Muscle layer of colon (tissue), 2 donors: ENCODE measurements at regions not wholly inside any gene's neighbourhood (a gene's known extent, or its start where the extent isn't known, plus 50 kb on each side); places are given as distances from the start of the nearest gene placed in this dataset.

Experiments used
- H3K27ac ChIP-seq: one replicate; pipeline ENCODE4 v1.7.0; 2013; ENCODE audit warnings: low read depth, mild to moderate bottlenecking, low read length, moderate library complexity
- H3K27me3 ChIP-seq, 2 donors: one replicate each; pipeline ENCODE4 v1.7.0; 2013; ENCODE audit warnings: low read length in 2 of 2, mild to moderate bottlenecking in 2 of 2; ENCODE audit not compliant: insufficient read depth in 2 of 2, control insufficient read depth in 1 of 2
- H3K36me3 ChIP-seq: one replicate; pipeline ENCODE4 v1.7.0; 2013; ENCODE audit warnings: mild to moderate bottlenecking, low read length; ENCODE audit not compliant: insufficient read depth
- H3K4me1 ChIP-seq: one replicate; pipeline ENCODE4 v1.7.0; 2013; ENCODE audit warnings: mild to moderate bottlenecking, low read length; ENCODE audit not compliant: insufficient read depth
- H3K4me3 ChIP-seq, 2 donors: one replicate each; pipeline ENCODE4 v1.7.0; 2013; ENCODE audit warnings: low read length in 2 of 2, low read depth in 1 of 2, mild to moderate bottlenecking in 1 of 2, moderate library complexity in 1 of 2
- H3K9ac ChIP-seq: one replicate; pipeline ENCODE4 v1.7.0; 2013; ENCODE audit warnings: low read length
- H3K9me3 ChIP-seq: one replicate; pipeline ENCODE4 v1.7.0; 2013; ENCODE audit warnings: mild to moderate bottlenecking, low read length
- donor health status: abdominal sarcoma.
- donor health status: Adenocarcinoma of cecum.

GRCh38 chr6:163984124-163984936, 569.8 kb downstream of the QKI start:
- Histone ChIP-seq H3K4me3 (no peak overlapping the region), H3K9me3 (no peaks in the 10 kb centered on the region), H3K9ac (no peak overlapping the region), H3K27ac (no peak overlapping the region), H3K36me3 (no peaks in the 10 kb centered on the region), H3K27me3 (no peaks in the 10 kb centered on the region), H3K4me1 (no peaks in the 10 kb centered on the region)

DNA sequence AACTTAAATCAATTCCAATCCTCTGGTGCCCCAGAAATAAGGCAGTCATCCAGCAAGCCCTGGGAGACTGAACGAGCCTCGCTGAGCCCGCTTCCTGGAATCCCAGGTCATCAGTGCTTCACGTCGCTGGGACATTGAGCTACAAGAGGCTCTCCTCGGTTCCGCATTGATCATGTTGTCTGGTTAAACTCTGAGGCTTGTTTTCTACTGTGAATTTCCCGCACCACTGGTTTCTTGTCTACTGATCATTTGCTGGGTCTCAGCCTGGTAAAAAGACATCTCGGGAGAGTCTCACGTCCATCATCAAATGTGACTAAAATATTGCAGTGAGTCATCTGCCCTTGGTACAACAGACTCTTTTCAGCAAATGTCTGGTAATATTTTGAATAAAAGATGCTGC, 569.2 kb downstream of the QKI start:
- no peaks in the 10 kb centered on the region for H3K27me3 ChIP-seq
- H3K4me3 ChIP-seq = no peak overlapping the region
- no peaks in the 10 kb centered on the region for H3K4me1 ChIP-seq
- H3K9me3 ChIP-seq = no peaks in the 10 kb centered on the region
- no peaks in the 10 kb centered on the region for H3K36me3 ChIP-seq
- no peak overlapping the region for H3K27ac ChIP-seq
- H3K9ac ChIP-seq = no peak overlapping the region

- no peak overlapping the region for H3K9ac ChIP-seq
- no peaks in the 10 kb centered on the region for H3K4me1 ChIP-seq
- H3K27ac ChIP-seq = no peak overlapping the region
- H3K27me3 ChIP-seq = no peaks in the 10 kb centered on the region
- H3K4me3 ChIP-seq = no peak overlapping the region
- H3K36me3 ChIP-seq = no peaks in the 10 kb centered on the region
- H3K9me3 ChIP-seq = no peaks in the 10 kb centered on the region
Measured at GRCh38 chr6:163974322-163974721, 559.8 kb downstream of the QKI start.

GRCh38 chr6:163971841-163972838, 557.6 kb downstream of the QKI start:
- Histone ChIP-seq H3K9me3 (no peaks in the 10 kb centered on the region), H3K9ac (no peak overlapping the region), H3K27ac (no peak overlapping the region), H3K27me3 (no peaks in the 10 kb centered on the region), H3K4me1 (no peaks in the 10 kb centered on the region), H3K4me3 (no peak overlapping the region), H3K36me3 (no peaks in the 10 kb centered on the region)

GRCh38 chr6:163970846-163971564, 556.5 kb downstream of the QKI start:
- Histone ChIP-seq H3K4me1 (peaks cover 6% of the 10 kb centered on the region), H3K9me3 (no peaks in the 10 kb centered on the region), H3K27ac (no peak overlapping the region), H3K4me3 (no peak overlapping the region), H3K27me3 (no peaks in the 10 kb centered on the region), H3K9ac (no peak overlapping the region), H3K36me3 (no peaks in the 10 kb centered on the region)

- Histone ChIP-seq H3K4me1 (peaks cover 40% of the 10 kb centered on the region), H3K27me3 (no peaks in the 10 kb centered on the region), H3K27ac (no peak overlapping the region), H3K9me3 (no peaks in the 10 kb centered on the region), H3K4me3 (no peak overlapping the region), H3K9ac (no peak overlapping the region), H3K36me3 (no peaks in the 10 kb centered on the region)
Measured at GRCh38 chr6:163965426-163966348, 551.2 kb downstream of the QKI start.

GRCh38 chr6:163964789-163965188, 550.3 kb downstream of the QKI start:
- Histone ChIP-seq H3K9me3 (no peaks in the 10 kb centered on the region), H3K27me3 (no peaks in the 10 kb centered on the region), H3K4me3 (no peak overlapping the region), H3K4me1 (peaks cover 40% of the 10 kb centered on the region), H3K9ac (no peak overlapping the region), H3K27ac (no peak overlapping the region), H3K36me3 (no peaks in the 10 kb centered on the region)

GRCh38 chr6:163963205-163964120, 548.9 kb downstream of the QKI start:
- Histone ChIP-seq H3K9me3 (no peaks in the 10 kb centered on the region), H3K27me3 (no peaks in the 10 kb centered on the region), H3K4me1 (peaks cover 40% of the 10 kb centered on the region), H3K36me3 (no peaks in the 10 kb centered on the region), H3K27ac (peak overlapping the region; percentile 42), H3K9ac (no peak overlapping the region), H3K4me3 (no peak overlapping the region)

GRCh38 chr6:163962627-163963117, 548.2 kb downstream of the QKI start:
- Histone ChIP-seq H3K27ac (no peak overlapping the region), H3K9ac (no peak overlapping the region), H3K9me3 (no peaks in the 10 kb centered on the region), H3K4me3 (no peak overlapping the region), H3K36me3 (no peaks in the 10 kb centered on the region), H3K4me1 (peaks cover 40% of the 10 kb centered on the region), H3K27me3 (no peaks in the 10 kb centered on the region)

DNA sequence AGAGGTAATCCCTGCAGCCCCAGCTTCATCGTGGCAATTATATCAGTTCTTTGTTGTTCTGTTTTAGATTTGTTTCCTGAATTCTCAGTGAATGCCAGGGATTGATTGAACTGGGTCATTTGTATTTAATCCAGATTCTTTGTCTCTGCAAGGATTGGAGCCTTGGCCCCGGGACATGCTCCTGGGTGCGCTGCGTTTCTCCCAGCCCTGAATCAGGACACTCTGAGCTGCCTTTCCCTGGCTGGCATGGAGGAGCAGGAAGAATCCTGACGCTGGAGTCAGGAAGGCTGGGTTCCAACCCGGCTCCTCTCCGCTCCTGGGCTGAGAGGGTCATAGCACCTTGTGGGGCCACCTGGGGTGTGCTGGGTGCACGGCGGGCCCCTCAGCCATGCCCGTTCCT, 545.6 kb downstream of the QKI start:
- H3K4me1 ChIP-seq = peaks cover 25% of the 10 kb centered on the region
- no peak overlapping the region for H3K27ac ChIP-seq
- no peak overlapping the region for H3K9ac ChIP-seq
- H3K9me3 ChIP-seq = no peaks in the 10 kb centered on the region
- H3K27me3 ChIP-seq = no peaks in the 10 kb centered on the region
- H3K4me3 ChIP-seq = no peak overlapping the region
- no peaks in the 10 kb centered on the region for H3K36me3 ChIP-seq
